GM23338 (cell line): ENCODE measurements at regions not wholly inside any gene's neighbourhood (a gene's known extent, or its start where the extent isn't known, plus 50 kb on each side); places are given as distances from the start of the nearest gene placed in this dataset.

Source experiments
- ATAC-seq: fragments of 200-7000 bp; cut with Tn5 transposase; 3 replicates; pipeline ENCODE4 v1.9.1; 2020
- DNase-seq: peaks from one replicate; pipeline ENCODE4 v3.0.0-alpha.2; 2015; ENCODE audit warnings: low spot score
- H2AFZ ChIP-seq: fragments of 200-600 bp; sonication (generic); 2 replicates; pipeline ENCODE4 v1.8.0; 2016; ENCODE audit warnings: antibody characterized with exemption, mild to moderate bottlenecking, moderate library complexity
- H3F3A ChIP-seq: fragments of 200-600 bp; sonication (generic); replicated peaks from 2 replicates; pipeline ENCODE4 v1.8.0; 2017; ENCODE audit warnings: antibody characterized with exemption, mixed run types, low read depth
- H3K27ac ChIP-seq: fragments of 200-600 bp; sonication (generic); 2 replicates; pipeline ENCODE4 v1.6.1; 2016; ENCODE audit warnings: low read depth
- H3K27me3 ChIP-seq: fragments of 200-600 bp; sonication (generic); 2 replicates; pipeline ENCODE4 v1.8.0; 2016; ENCODE audit warnings: mild to moderate bottlenecking, mixed run types, moderate library complexity; ENCODE audit not compliant: insufficient read depth
- H3K36me3 ChIP-seq: fragments of 200-600 bp; sonication (generic); 2 replicates; pipeline ENCODE4 v1.8.0; 2016; ENCODE audit warnings: mild to moderate bottlenecking; ENCODE audit not compliant: insufficient read depth
- H3K4me1 ChIP-seq: fragments of 200-600 bp; sonication (generic); 2 replicates; pipeline ENCODE4 v1.8.0; 2016; ENCODE audit warnings: mild to moderate bottlenecking, moderate library complexity; ENCODE audit not compliant: insufficient read depth
- H3K4me2 ChIP-seq: fragments of 200-600 bp; sonication (generic); 2 replicates; pipeline ENCODE4 v1.7.1; 2017; ENCODE audit warnings: mixed run types
- H3K4me3 ChIP-seq: fragments of 200-600 bp; sonication (generic); 2 replicates; pipeline ENCODE4 v1.6.1; 2016; ENCODE audit warnings: mixed run types
- H3K79me2 ChIP-seq: fragments of 200-600 bp; sonication (generic); replicated peaks from 2 replicates; pipeline ENCODE4 v1.8.0; 2017; ENCODE audit warnings: mild to moderate bottlenecking; ENCODE audit not compliant: insufficient read depth
- H3K9me2 ChIP-seq: fragments of 200-600 bp; sonication (generic); 2 replicates; pipeline ENCODE4 v1.8.0; 2017; ENCODE audit not compliant: insufficient read depth
- H4K20me1 ChIP-seq: fragments of 200-600 bp; sonication (generic); replicated peaks from 2 replicates; pipeline ENCODE4 v1.8.0; 2017; ENCODE audit warnings: mild to moderate bottlenecking; ENCODE audit not compliant: insufficient read depth
- H3K27ac Mint-ChIP-seq: 2 replicates; pipeline ENCODE4 v1.8.0; 2020; ENCODE audit warnings: inconsistent platforms, mild to moderate bottlenecking, moderate library complexity, mixed read lengths
- H3K27me3 Mint-ChIP-seq: 3 replicates; pipeline ENCODE4 v1.8.0; 2022; ENCODE audit warnings: low read depth, mild to moderate bottlenecking, moderate library complexity, mixed read lengths, inconsistent platforms; ENCODE audit not compliant: insufficient read depth, poor library complexity
- H3K36me3 Mint-ChIP-seq: 3 replicates; pipeline ENCODE4 v1.8.0; 2021; ENCODE audit warnings: low read depth, mild to moderate bottlenecking, inconsistent platforms, moderate library complexity, mixed read lengths
- H3K4me1 Mint-ChIP-seq: 3 replicates; pipeline ENCODE4 v1.8.0; 2020; ENCODE audit warnings: mild to moderate bottlenecking, inconsistent platforms, mixed read lengths
- H3K4me3 Mint-ChIP-seq: 3 replicates; pipeline ENCODE4 v1.8.0; 2021; ENCODE audit warnings: moderate library complexity, mild to moderate bottlenecking, inconsistent platforms, mixed read lengths
- H3K9me3 Mint-ChIP-seq: 3 replicates; pipeline ENCODE4 v1.8.0; 2020; ENCODE audit warnings: moderate library complexity, mild to moderate bottlenecking, inconsistent platforms, mixed read lengths
- CREB1 ChIP-seq: fragments of 250-450 bp; sonication (Bioruptor Pico); IDR thresholded peaks from 2 replicates; pipeline ENCODE4 v1.5.0; 2020; ENCODE audit warnings: low read depth, mild to moderate bottlenecking, moderate library complexity
- ETS1 ChIP-seq: IDR thresholded peaks from 2 replicates; pipeline ENCODE4 v1.6.1; 2016; ENCODE audit warnings: antibody characterized with exemption
- EZH2 ChIP-seq: fragments of 200-600 bp; sonication (generic); IDR thresholded peaks from one replicate; pipeline ENCODE4 v1.8.0; 2017; ENCODE audit warnings: antibody characterized with exemption, mild to moderate bottlenecking, low read depth; ENCODE audit not compliant: unreplicated experiment
- JUNB ChIP-seq: IDR thresholded peaks from one replicate; pipeline ENCODE4 v1.6.1; 2016; ENCODE audit warnings: antibody characterized with exemption; ENCODE audit not compliant: unreplicated experiment
- NANOG ChIP-seq: IDR thresholded peaks from 2 replicates; pipeline ENCODE4 v1.6.1; 2016; ENCODE audit warnings: antibody characterized with exemption, borderline replicate concordance
- REST ChIP-seq: IDR thresholded peaks from one replicate; pipeline ENCODE4 v1.6.1; 2018; ENCODE audit warnings: antibody characterized with exemption; ENCODE audit not compliant: unreplicated experiment
- STAT1 ChIP-seq: IDR thresholded peaks from one replicate; pipeline ENCODE4 v1.6.1; 2016; ENCODE audit warnings: antibody characterized with exemption; ENCODE audit not compliant: unreplicated experiment
- ZNF114 ChIP-seq: fragments of 250-450 bp; sonication (Bioruptor Pico); IDR thresholded peaks from 2 replicates; pipeline ENCODE4 v1.5.0; 2020; ENCODE audit warnings: mild to moderate bottlenecking, moderate library complexity
- ZNF331 ChIP-seq: fragments of 250-450 bp; sonication (Bioruptor Pico); IDR thresholded peaks from 2 replicates; pipeline ENCODE4 v1.5.0; 2020; ENCODE audit warnings: low read depth, mild to moderate bottlenecking, moderate library complexity
- ZNF462 ChIP-seq: fragments of 250-450 bp; sonication (Bioruptor Pico); IDR thresholded peaks from 2 replicates; pipeline ENCODE4 v1.5.0; 2020; ENCODE audit warnings: mild to moderate bottlenecking, moderate library complexity

- TF ChIP-seq ETS1, result no peak
Measured at GRCh38 chr12:61934564-61934963, 325.6 kb upstream of the USP15 start (continued).

DNA sequence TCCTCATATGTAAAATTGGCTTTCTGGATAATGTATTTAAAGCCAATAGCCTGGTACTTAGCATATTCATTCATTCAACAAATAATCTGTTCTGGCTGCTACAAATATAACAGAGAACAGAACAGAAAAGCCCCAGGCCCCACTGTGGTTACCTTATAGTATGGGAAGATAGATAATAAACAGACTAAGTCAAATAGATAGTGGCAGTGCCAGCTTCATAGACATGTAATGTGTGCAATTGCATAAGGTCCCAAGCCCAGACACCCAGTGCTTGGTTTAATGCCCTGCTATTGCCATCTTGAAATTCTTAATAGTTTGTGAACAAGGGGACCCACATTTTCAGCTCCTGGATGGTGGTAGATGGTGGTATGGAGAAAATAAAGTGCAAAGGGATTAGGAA is 320.2 kb upstream of the USP15 start:
- H3K36me3 Mint-ChIP-seq, result peaks cover 7% of the 10 kb centered on the region; the same call in 2 of the 3 replicates
- no peaks in the 10 kb centered on the region for H3K27me3 ChIP-seq
- peaks cover 9% of the 10 kb centered on the region for H3K9me3 Mint-ChIP-seq
- TF ChIP-seq ZNF462 (CRISPR knock-in tag), result no peak
- no peak for TF ChIP-seq ZNF114 (CRISPR knock-in tag)
- TF ChIP-seq EZH2, result no peak
- no peak for TF ChIP-seq ZNF331 (CRISPR knock-in tag)
- no peak for TF ChIP-seq CREB1 (CRISPR knock-in tag)
- TF ChIP-seq ETS1, result no peak
- TF ChIP-seq STAT1, result no peak
- no peak for TF ChIP-seq JUNB
- TF ChIP-seq NANOG, result no peak
- no peak for TF ChIP-seq REST
- H4K20me1 ChIP-seq, result no peaks in the 10 kb centered on the region
- peak overlapping the region; percentile 81; the same call in 1 of the 2 replicates for H2AFZ ChIP-seq
- H3K36me3 ChIP-seq, result no peaks in the 10 kb centered on the region; the same call in 1 of the 2 replicates
- H3K27ac ChIP-seq, result no peak overlapping the region
- ATAC-seq (no peak), DNase-seq (no peak)
- H3K27ac Mint-ChIP-seq, result peak overlapping the region; percentile 46
- H3K4me1 ChIP-seq, result peaks cover 21% of the 10 kb centered on the region
- H3K9me2 ChIP-seq, result no peaks in the 10 kb centered on the region
- no peaks in the 10 kb centered on the region for H3F3A ChIP-seq
- H3K27me3 Mint-ChIP-seq, result no peaks in the 10 kb centered on the region
- peak overlapping the region; percentile 15; the same call in 1 of the 2 replicates for H3K4me3 ChIP-seq
- no peak overlapping the region for H3K4me3 Mint-ChIP-seq
- no peaks in the 10 kb centered on the region for H3K79me2 ChIP-seq
- peak overlapping the region; percentile 8 for H3K4me2 ChIP-seq
- H3K4me1 Mint-ChIP-seq, result peaks cover 17% of the 10 kb centered on the region
